CD14-positive monocyte (primary cell): ENCODE measurements at regions not wholly inside any gene's neighbourhood (a gene's known extent, or its start where the extent isn't known, plus 50 kb on each side); places are given as distances from the start of the nearest gene placed in this dataset.
A peak's percentile ranks its signal among the peaks of the same experiment; 100 is the strongest.

Source experiments
- DNase-seq, 3 donors: peaks; one replicate each; pipeline ENCODE4 v3.0.0-alpha.2; 2011 to 2022
- H2AFZ ChIP-seq: 2 replicates; pipeline ENCODE4 v1.6.0; 2012; ENCODE audit warnings: mild to moderate bottlenecking, low read depth, low read length, inconsistent platforms; ENCODE audit not compliant: insufficient read depth, poor library complexity, severe bottlenecking
- H3K27ac ChIP-seq, 2 donors: 1 replicate in 1 of 2; 2 replicates in 1 of 2; pipeline ENCODE4 v1.5.1; 2012 to 2013; ENCODE audit warnings: low read length in 2 of 2, control low read depth in 1 of 2, inconsistent platforms in 1 of 2, low read depth in 1 of 2, mild to moderate bottlenecking in 1 of 2
- H3K27me3 ChIP-seq, 2 donors: one replicate each; pipeline versions ENCODE4 v1.6.0 to v1.6.1; 2011 to 2013; ENCODE audit warnings: low read length in 2 of 2; ENCODE audit not compliant: control insufficient read depth in 2 of 2, insufficient read depth in 2 of 2
- H3K36me3 ChIP-seq, 2 donors: replicated peaks in 1 of 2; 1 replicate in 1 of 2; 2 replicates in 1 of 2; pipeline versions ENCODE4 v1.5.1 to v1.6.1; 2012 to 2013; ENCODE audit warnings: low read length in 2 of 2, control low read depth in 1 of 2, inconsistent platforms in 1 of 2, mild to moderate bottlenecking in 1 of 2; ENCODE audit not compliant: insufficient read depth in 2 of 2, control insufficient read depth in 1 of 2
- H3K4me1 ChIP-seq, 2 donors: 1 replicate in 1 of 2; 2 replicates in 1 of 2; pipeline versions ENCODE4 v1.5.1 to v1.6.1; 2012 to 2013; ENCODE audit warnings: low read length in 2 of 2, control low read depth in 1 of 2, inconsistent platforms in 1 of 2, mild to moderate bottlenecking in 1 of 2, moderate library complexity in 1 of 2; ENCODE audit not compliant: insufficient read depth in 2 of 2, control insufficient read depth in 1 of 2
- H3K4me2 ChIP-seq: replicated peaks from 2 replicates; pipeline ENCODE3; 2012; ENCODE audit warnings: low read length, moderate library complexity, mild to moderate bottlenecking; ENCODE audit not compliant: poor library complexity, severe bottlenecking; ENCODE audit errors: extremely low read depth
- H3K4me3 ChIP-seq, 3 experiments: fragments of 200-600 bp in 1 of 3; sonication (generic) in 1 of 3; replicated peaks in 1 of 3; 1 replicate in 2 of 3; 2 replicates in 1 of 3; pipeline ENCODE4 v1.5.1; 2011 to 2013; ENCODE audit warnings: low read length in 3 of 3, mild to moderate bottlenecking in 3 of 3, control low read depth in 2 of 3, low read depth in 2 of 3, inconsistent platforms in 1 of 3, moderate library complexity in 1 of 3
- H3K79me2 ChIP-seq: 2 replicates; pipeline ENCODE4 v1.6.0; 2012; ENCODE audit warnings: mild to moderate bottlenecking, control low read depth, inconsistent platforms, low read length, moderate library complexity; ENCODE audit not compliant: insufficient read depth
- H3K9ac ChIP-seq: 2 replicates; pipeline ENCODE4 v1.6.0; 2017; ENCODE audit warnings: low read length, mild to moderate bottlenecking; ENCODE audit not compliant: insufficient read depth, poor library complexity, severe bottlenecking
- H3K9me3 ChIP-seq, 2 donors: replicated peaks in 1 of 2; 1 replicate in 1 of 2; 2 replicates in 1 of 2; pipeline versions ENCODE4 v1.5.1 to v1.6.1; 2012 to 2013; ENCODE audit warnings: low read length in 2 of 2, control low read depth in 1 of 2; ENCODE audit not compliant: control insufficient read depth in 1 of 2, insufficient read depth in 1 of 2
- H4K20me1 ChIP-seq: 2 replicates; pipeline ENCODE4 v1.6.0; 2012; ENCODE audit warnings: mild to moderate bottlenecking, low read length, control low read depth, moderate library complexity; ENCODE audit not compliant: insufficient read depth
- H3K27ac Mint-ChIP-seq, 7 donors: one replicate each; pipeline ENCODE4 v1.8.0; 2020; ENCODE audit warnings: mild to moderate bottlenecking in 7 of 7, mixed read lengths in 7 of 7, moderate library complexity in 6 of 7, inconsistent platforms in 2 of 7
- H3K27me3 Mint-ChIP-seq, 3 donors: one replicate each; pipeline ENCODE4 v1.8.0; 2021 to 2022; ENCODE audit warnings: low read depth in 3 of 3, mild to moderate bottlenecking in 3 of 3, mixed read lengths in 3 of 3, moderate library complexity in 3 of 3, inconsistent platforms in 1 of 3
- H3K36me3 Mint-ChIP-seq, 2 donors: one replicate each; pipeline ENCODE4 v1.8.0; 2020; ENCODE audit warnings: mixed read lengths in 2 of 2, inconsistent platforms in 1 of 2, mild to moderate bottlenecking in 1 of 2
- H3K4me1 Mint-ChIP-seq: one replicate; pipeline ENCODE4 v1.8.0; 2020; ENCODE audit warnings: mild to moderate bottlenecking, mixed read lengths
- H3K4me3 Mint-ChIP-seq, 2 donors: one replicate each; pipeline ENCODE4 v1.8.0; 2020; ENCODE audit warnings: mild to moderate bottlenecking in 2 of 2, mixed read lengths in 2 of 2, moderate library complexity in 1 of 2
- H3K9me3 Mint-ChIP-seq, 7 donors: one replicate each; pipeline ENCODE4 v1.8.0; 2020 to 2022; ENCODE audit warnings: mixed read lengths in 7 of 7, mild to moderate bottlenecking in 6 of 7, moderate library complexity in 6 of 7, inconsistent platforms in 2 of 7
- WGBS: methylation state at CpG from one replicate; pipeline ENCODE4 v1.1.5; 2013; ENCODE audit warnings: missing lambda C conversion rate; ENCODE audit not compliant: insufficient coverage; 5-methylcytosine and 5-hydroxymethylcytosine counted together
- intact Hi-C, 2 donors: fragments of 100-400 bp; cut with micrococcal nuclease; formaldehyde crosslinking; loops; one replicate each; pipeline versions ENCODE4 v1.15.0 to v1.15.1; 2023
- TF ChIP-seq, protein P1 (sequence below): fragments of 200-600 bp; IDR thresholded peaks from one replicate; pipeline ENCODE4 v1.8.0; 2022; ENCODE audit warnings: antibody characterized with exemption, mild to moderate bottlenecking

DNA sequence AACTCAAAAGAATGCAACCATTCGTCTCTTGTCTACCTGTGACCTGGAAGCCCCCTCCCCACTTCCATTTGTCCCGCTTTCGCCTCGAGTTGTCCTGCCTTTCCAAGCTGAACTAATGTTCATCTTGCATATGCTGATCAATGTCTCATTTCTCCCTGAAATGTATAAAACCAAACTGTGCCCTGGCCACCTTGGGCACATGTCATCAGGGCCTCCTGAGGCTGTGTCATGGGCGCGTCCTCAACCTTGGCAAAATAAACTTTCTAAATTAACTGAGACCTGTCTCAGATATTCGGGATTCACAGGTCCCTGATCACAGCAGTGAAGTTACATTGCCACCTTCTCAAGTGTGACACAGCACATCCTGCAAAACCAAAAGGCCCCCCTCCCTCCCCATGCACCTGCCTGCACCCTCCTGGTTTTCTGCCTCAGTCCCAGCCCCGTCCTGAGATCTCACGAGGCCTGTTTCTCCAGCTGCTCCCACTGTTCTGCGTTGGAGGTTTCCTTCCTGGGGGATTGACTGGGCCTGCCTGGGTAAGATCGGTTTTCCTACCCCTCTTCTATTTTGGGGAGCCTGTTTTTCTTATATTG is 1328.7 kb downstream of the TBC1D22A start:
- peaks cover 0 to 5% of the 10 kb centered on the region in 2 donors for H3K27me3 ChIP-seq
- no peaks in the 10 kb centered on the region for H3K79me2 ChIP-seq
- Mint-ChIP-seq H3K9me3 (no peaks in the 10 kb centered on the region), H3K4me3 (no peak overlapping the region), H3K27ac (no peak overlapping the region), H3K36me3 (no peaks in the 10 kb centered on the region), H3K27me3 (peaks cover 5 to 22% (median 8%) of the 10 kb centered on the region in 3 donors), H3K4me1 (peaks cover 13% of the 10 kb centered on the region)
- no peak overlapping the region for H3K4me3 ChIP-seq
- TF ChIP-seq, protein P1, sequence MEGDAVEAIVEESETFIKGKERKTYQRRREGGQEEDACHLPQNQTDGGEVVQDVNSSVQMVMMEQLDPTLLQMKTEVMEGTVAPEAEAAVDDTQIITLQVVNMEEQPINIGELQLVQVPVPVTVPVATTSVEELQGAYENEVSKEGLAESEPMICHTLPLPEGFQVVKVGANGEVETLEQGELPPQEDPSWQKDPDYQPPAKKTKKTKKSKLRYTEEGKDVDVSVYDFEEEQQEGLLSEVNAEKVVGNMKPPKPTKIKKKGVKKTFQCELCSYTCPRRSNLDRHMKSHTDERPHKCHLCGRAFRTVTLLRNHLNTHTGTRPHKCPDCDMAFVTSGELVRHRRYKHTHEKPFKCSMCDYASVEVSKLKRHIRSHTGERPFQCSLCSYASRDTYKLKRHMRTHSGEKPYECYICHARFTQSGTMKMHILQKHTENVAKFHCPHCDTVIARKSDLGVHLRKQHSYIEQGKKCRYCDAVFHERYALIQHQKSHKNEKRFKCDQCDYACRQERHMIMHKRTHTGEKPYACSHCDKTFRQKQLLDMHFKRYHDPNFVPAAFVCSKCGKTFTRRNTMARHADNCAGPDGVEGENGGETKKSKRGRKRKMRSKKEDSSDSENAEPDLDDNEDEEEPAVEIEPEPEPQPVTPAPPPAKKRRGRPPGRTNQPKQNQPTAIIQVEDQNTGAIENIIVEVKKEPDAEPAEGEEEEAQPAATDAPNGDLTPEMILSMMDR: no peak
- H3K36me3 ChIP-seq: no peaks in the 10 kb centered on the region
- no peak overlapping the region for H2AFZ ChIP-seq
- 78% methylated on average over 7 of the region's 11 CpGs for WGBS
- DNase-seq: no peak
- H3K4me1 ChIP-seq: peaks cover 0 to 3% of the 10 kb centered on the region in 2 donors
- intact Hi-C loops: no loop called here
- H3K9me3 ChIP-seq: no peaks in the 10 kb centered on the region
- H3K4me2 ChIP-seq: no peak overlapping the region
- H4K20me1 ChIP-seq: no peaks in the 10 kb centered on the region
- H3K27ac ChIP-seq: no peak overlapping the region
- no peak overlapping the region for H3K9ac ChIP-seq

DNA sequence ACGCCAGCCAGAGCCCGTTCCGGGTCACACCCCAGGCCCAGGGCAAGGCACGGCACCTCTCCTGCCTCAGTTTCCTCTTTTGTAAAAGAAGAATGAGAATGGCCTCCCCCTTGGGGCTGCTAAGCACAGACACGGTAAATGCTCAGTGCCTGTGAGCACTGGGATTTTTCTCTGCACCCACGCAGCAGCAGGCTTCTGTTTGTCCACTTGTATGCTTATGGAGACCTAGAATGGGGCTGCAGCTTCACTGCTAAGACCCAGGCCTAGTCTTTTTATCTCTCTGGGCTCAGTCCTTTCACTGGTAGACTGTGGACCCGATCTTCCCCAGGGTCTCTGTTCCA is 1327.9 kb downstream of the TBC1D22A start:
- no peaks in the 10 kb centered on the region for H3K9me3 Mint-ChIP-seq
- Histone ChIP-seq H3K27ac (no peak overlapping the region), H3K9me3 (no peaks in the 10 kb centered on the region), H3K79me2 (no peaks in the 10 kb centered on the region), H3K27me3 (peaks cover 0 to 5% of the 10 kb centered on the region in 2 donors), H3K4me2 (peak overlapping the region; percentile 26), H3K4me3 (peak overlapping the region in 1 of 3 experiments; percentile 30), H3K4me1 (peaks cover 0 to 3% of the 10 kb centered on the region in 2 donors), H3K9ac (peak overlapping the region; percentile 29), H3K36me3 (no peaks in the 10 kb centered on the region), H4K20me1 (no peaks in the 10 kb centered on the region), H2AFZ (peak overlapping the region; percentile 42)
- H3K27me3 Mint-ChIP-seq: peaks cover 7 to 25% (median 9%) of the 10 kb centered on the region in 3 donors
- peaks cover 13% of the 10 kb centered on the region for H3K4me1 Mint-ChIP-seq
- WGBS: 18% methylated on average over 4 of the region's 7 CpGs
- H3K36me3 Mint-ChIP-seq: no peaks in the 10 kb centered on the region
- H3K27ac Mint-ChIP-seq: peak overlapping the region in 1 of 7 donors; percentile 9
- H3K4me3 Mint-ChIP-seq: peak overlapping the region; percentile 59 to 85
- DNase-seq: no peak
- intact Hi-C loops: no loop called here
- TF ChIP-seq, protein P1: no peak
